Ovary (tissue), 3 donors: ENCODE measurements at regions not wholly inside any gene's neighbourhood (a gene's known extent, or its start where the extent isn't known, plus 50 kb on each side); places are given as distances from the start of the nearest gene placed in this dataset.

Experiments used
- EP300 ChIP-seq: sonication (generic); formaldehyde crosslinking; IDR thresholded peaks from one replicate; pipeline ENCODE4 v1.6.1; 2017; ENCODE audit warnings: antibody characterized with exemption
- POLR2A ChIP-seq: fragments of 450-650 bp; IDR thresholded peaks from one replicate; pipeline ENCODE4 v1.6.1; 2017; ENCODE audit warnings: antibody characterized with exemption, mild to moderate bottlenecking, moderate library complexity
- TF ChIP-seq, protein P1 (sequence below), 3 donors: fragments of 450-650 bp in 2 of 3; fragments of 200-600 bp in 1 of 3; IDR thresholded peaks; one replicate each; pipeline versions ENCODE4 v1.5.1 to v1.8.0; 2016 to 2022; ENCODE audit warnings: antibody characterized with exemption in 3 of 3, mild to moderate bottlenecking in 1 of 3
- donor health status: DM: no; HTN: no; CAD: no.

DNA sequence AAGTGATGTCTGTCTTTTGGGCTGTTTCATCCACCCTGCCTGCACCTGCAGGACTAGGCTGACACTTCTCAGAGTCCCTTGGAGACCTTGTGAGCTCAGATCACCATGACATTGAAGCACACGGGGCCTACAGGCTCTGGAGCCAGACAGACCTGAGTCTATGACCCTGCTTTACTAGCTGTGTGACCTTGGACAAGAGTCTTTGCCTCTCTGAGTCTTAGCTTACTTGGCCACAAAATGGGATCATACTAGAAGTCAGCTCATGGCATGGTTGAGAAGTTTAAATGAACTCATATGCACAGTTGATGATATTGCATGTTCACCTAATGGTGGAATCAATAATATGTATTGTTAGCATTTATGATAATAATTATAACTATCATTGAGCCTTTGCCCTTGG, 102.9 kb upstream of the SMAD3 start:
- TF ChIP-seq POLR2A (no peak), EP300 (no peak)
- TF ChIP-seq, protein P1, sequence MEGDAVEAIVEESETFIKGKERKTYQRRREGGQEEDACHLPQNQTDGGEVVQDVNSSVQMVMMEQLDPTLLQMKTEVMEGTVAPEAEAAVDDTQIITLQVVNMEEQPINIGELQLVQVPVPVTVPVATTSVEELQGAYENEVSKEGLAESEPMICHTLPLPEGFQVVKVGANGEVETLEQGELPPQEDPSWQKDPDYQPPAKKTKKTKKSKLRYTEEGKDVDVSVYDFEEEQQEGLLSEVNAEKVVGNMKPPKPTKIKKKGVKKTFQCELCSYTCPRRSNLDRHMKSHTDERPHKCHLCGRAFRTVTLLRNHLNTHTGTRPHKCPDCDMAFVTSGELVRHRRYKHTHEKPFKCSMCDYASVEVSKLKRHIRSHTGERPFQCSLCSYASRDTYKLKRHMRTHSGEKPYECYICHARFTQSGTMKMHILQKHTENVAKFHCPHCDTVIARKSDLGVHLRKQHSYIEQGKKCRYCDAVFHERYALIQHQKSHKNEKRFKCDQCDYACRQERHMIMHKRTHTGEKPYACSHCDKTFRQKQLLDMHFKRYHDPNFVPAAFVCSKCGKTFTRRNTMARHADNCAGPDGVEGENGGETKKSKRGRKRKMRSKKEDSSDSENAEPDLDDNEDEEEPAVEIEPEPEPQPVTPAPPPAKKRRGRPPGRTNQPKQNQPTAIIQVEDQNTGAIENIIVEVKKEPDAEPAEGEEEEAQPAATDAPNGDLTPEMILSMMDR (IDR thresholded peaks at IDR 0.05), result no peak
